IMR-90 (cell line): ENCODE measurements at regions not wholly inside any gene's neighbourhood (a gene's known extent, or its start where the extent isn't known, plus 50 kb on each side); places are given as distances from the start of the nearest gene placed in this dataset.

Experiments
- ATAC-seq: fragments of 200-7000 bp; cut with Tn5 transposase; 2 replicates; pipeline ENCODE4 v1.9.1; 2020; ENCODE audit warnings: low read depth, mild to moderate bottlenecking, moderate library complexity
- BruUV-seq: library from RNA; stranded (reverse); fragments of 400-500 nt; replicated peaks from 2 replicates; lab custom pipeline; 2021; lab: Mats Ljungman, UMichigan
- CTCF ChIA-PET: fragments of 300-600 bp; formaldehyde crosslinking; extraction: SDS; loops from one replicate; lab custom pipeline; 2021; ENCODE audit warnings: antibody characterized with exemption; lab: Yijun Ruan, JAX
- POLR2A ChIA-PET: fragments of 300-600 bp; sonication (Branson Sonifier 250); formaldehyde crosslinking; loops from one replicate; lab custom pipeline; 2022; ENCODE audit warnings: antibody characterized with exemption; ENCODE audit not compliant: unreplicated experiment; lab: Charles Lee
- DNase-seq: peaks from one replicate; pipeline ENCODE4 v3.0.0; 2013
- H2AFZ ChIP-seq: replicated peaks from 2 replicates; pipeline ENCODE3; 2013; ENCODE audit warnings: low read length, mild to moderate bottlenecking; ENCODE audit not compliant: poor library complexity
- H2AK5ac ChIP-seq: 2 replicates; pipeline ENCODE4 v1.6.1; 2013; ENCODE audit warnings: low read depth, low read length, inconsistent platforms
- H2AK9ac ChIP-seq: replicated peaks from 2 replicates; pipeline ENCODE3; 2013; ENCODE audit warnings: mild to moderate bottlenecking, low read depth, low read length, moderate library complexity; ENCODE audit not compliant: poor library complexity
- H2BK120ac ChIP-seq: 2 replicates; pipeline ENCODE4 v1.6.1; 2013; ENCODE audit warnings: low read depth, low read length, inconsistent platforms
- H2BK15ac ChIP-seq: 3 replicates; pipeline ENCODE4 v1.6.1; 2013; ENCODE audit warnings: low read depth, low read length, inconsistent platforms
- H2BK20ac ChIP-seq: 2 replicates; pipeline ENCODE4 v1.6.1; 2013; ENCODE audit warnings: low read depth, mild to moderate bottlenecking, inconsistent platforms, low read length, moderate library complexity
- H2BK5ac ChIP-seq: 2 replicates; pipeline ENCODE4 v1.6.1; 2013; ENCODE audit warnings: mild to moderate bottlenecking, low read depth, low read length, inconsistent platforms; ENCODE audit not compliant: poor library complexity, severe bottlenecking
- H3K14ac ChIP-seq: replicated peaks from 2 replicates; pipeline ENCODE4 v1.6.1; 2013; ENCODE audit warnings: low read depth, low read length, inconsistent platforms
- H3K18ac ChIP-seq: 2 replicates; pipeline ENCODE4 v1.6.1; 2013; ENCODE audit warnings: low read depth, low read length, control low read depth
- H3K23ac ChIP-seq: 2 replicates; pipeline ENCODE4 v1.6.1; 2013; ENCODE audit warnings: low read depth, low read length, inconsistent platforms
- H3K27ac ChIP-seq: 2 replicates; pipeline ENCODE4 v1.5.1; 2013; ENCODE audit warnings: mild to moderate bottlenecking, control low read depth, low read length; ENCODE audit not compliant: insufficient read depth
- H3K27me3 ChIP-seq: 2 replicates; pipeline ENCODE4 v1.6.1; 2013; ENCODE audit warnings: low read length; ENCODE audit not compliant: control insufficient read depth, insufficient read depth
- H3K36me3 ChIP-seq: 2 replicates; pipeline ENCODE4 v1.6.1; 2013; ENCODE audit warnings: low read length, mixed read lengths; ENCODE audit not compliant: control insufficient read depth, insufficient read depth
- H3K4ac ChIP-seq: 2 replicates; pipeline ENCODE4 v1.6.1; 2013; ENCODE audit warnings: low read depth, low read length, inconsistent platforms
- H3K4me1 ChIP-seq: 2 replicates; pipeline ENCODE4 v1.6.1; 2013; ENCODE audit warnings: low read length, mixed read lengths; ENCODE audit not compliant: control insufficient read depth, insufficient read depth
- H3K4me2 ChIP-seq: 2 replicates; pipeline ENCODE4 v1.6.1; 2013; ENCODE audit warnings: low read depth, mild to moderate bottlenecking, control low read depth, low read length, moderate library complexity
- H3K4me3 ChIP-seq: 2 replicates; pipeline ENCODE4 v1.5.1; 2013; ENCODE audit warnings: low read depth, mild to moderate bottlenecking, control low read depth, low read length, moderate library complexity; ENCODE audit not compliant: insufficient read depth
- H3K56ac ChIP-seq: 2 replicates; pipeline ENCODE4 v1.6.1; 2013; ENCODE audit warnings: low read length, inconsistent platforms; ENCODE audit not compliant: insufficient read depth; ENCODE audit errors: extremely low read depth
- H3K79me1 ChIP-seq, 2 experiments: 2 replicates each; pipeline ENCODE4 v1.6.1; 2013; ENCODE audit warnings: low read length in 2 of 2, inconsistent platforms in 1 of 2, low read depth in 1 of 2
- H3K9ac ChIP-seq: 2 replicates; pipeline ENCODE4 v1.6.1; 2013; ENCODE audit warnings: low read depth, low read length, control low read depth
- H3K9me1 ChIP-seq: 2 replicates; pipeline ENCODE4 v1.6.1; 2013; ENCODE audit warnings: low read length, inconsistent platforms; ENCODE audit not compliant: insufficient read depth
- H3K9me3 ChIP-seq: 2 replicates; pipeline ENCODE4 v1.6.1; 2013; ENCODE audit warnings: low read length; ENCODE audit not compliant: control insufficient read depth, insufficient read depth
- H4K20me1 ChIP-seq: 2 replicates; pipeline ENCODE4 v1.6.1; 2013; ENCODE audit warnings: low read length, inconsistent platforms; ENCODE audit not compliant: insufficient read depth
- H4K5ac ChIP-seq: 2 replicates; pipeline ENCODE4 v1.6.1; 2013; ENCODE audit warnings: mild to moderate bottlenecking, low read depth, low read length, control low read depth
- H4K8ac ChIP-seq, 2 experiments: 2 replicates each; pipeline ENCODE4 v1.6.1; 2013; ENCODE audit warnings: low read depth in 2 of 2, low read length in 2 of 2, control low read depth in 1 of 2, inconsistent platforms in 1 of 2
- H4K91ac ChIP-seq: 2 replicates; pipeline ENCODE4 v1.6.1; 2013; ENCODE audit warnings: low read depth, low read length, inconsistent platforms; ENCODE audit not compliant: insufficient read depth
- MAFK ChIP-seq: IDR thresholded peaks from 2 replicates; pipeline ENCODE4 v1.6.1; 2012; ENCODE audit warnings: low read depth, low read length, improper control_type of control experiment
- MAZ ChIP-seq: IDR thresholded peaks from 2 replicates; pipeline ENCODE4 v1.6.1; 2012; ENCODE audit warnings: low read depth, mild to moderate bottlenecking, low read length, improper control_type of control experiment, moderate library complexity, borderline replicate concordance
- RAD21 ChIP-seq: IDR thresholded peaks from 2 replicates; pipeline ENCODE4 v1.6.1; 2012; ENCODE audit warnings: low read length, improper control_type of control experiment
- USF2 ChIP-seq: fragments of 150-350 bp; IDR thresholded peaks from 2 replicates; pipeline ENCODE4 v1.6.1; 2017; ENCODE audit warnings: mild to moderate bottlenecking, antibody characterized with exemption, low read length, low read depth
- dilution Hi-C: fragments of 300-500 bp; cut with HindIII; formaldehyde crosslinking; loops from one replicate; pipeline ENCODE4 v1.14.3; 2018; ENCODE audit warnings: low sequenced_read_pairs; ENCODE audit not compliant: unreplicated experiment
- in situ Hi-C: fragments of 300-500 bp; cut with MboI; formaldehyde crosslinking; loops from 3 replicates; pipeline ENCODE4 v1.14.3; 2019; ENCODE audit warnings: low sequenced_read_pairs, inconsistent platforms, mixed read lengths
- intact Hi-C: fragments of 100-400 bp; cut with micrococcal nuclease; formaldehyde crosslinking; loops from 2 replicates; pipeline ENCODE4 v1.10.0; 2022

GRCh38 chr2:56465491-56465890 is 281.7 kb downstream of the CCDC85A start:
- Histone ChIP-seq H3K23ac (no peak overlapping the region), H3K18ac (no peak overlapping the region), H3K27me3 (no peaks in the 10 kb centered on the region), H3K9me3 (peaks cover 10% of the 10 kb centered on the region), H3K4me1 (no peaks in the 10 kb centered on the region), H4K20me1 (no peaks in the 10 kb centered on the region), H2BK15ac (no peak overlapping the region), H3K4me2 (no peak overlapping the region), H3K36me3 (no peaks in the 10 kb centered on the region), H3K9me1 (no peaks in the 10 kb centered on the region), H2AFZ (no peak overlapping the region), H2BK20ac (no peak overlapping the region), H3K14ac (no peak overlapping the region), H4K5ac (no peak overlapping the region), H3K27ac (no peak overlapping the region), H2BK5ac (no peak overlapping the region), H3K9ac (no peak overlapping the region), H2BK120ac (no peak overlapping the region), H2AK5ac (no peak overlapping the region), H4K91ac (no peak overlapping the region), H4K8ac (no peak overlapping the region), H2AK9ac (no peak overlapping the region), H3K4ac (no peak overlapping the region), H3K79me1 (no peaks in the 10 kb centered on the region), H3K56ac (no peak overlapping the region), H3K4me3 (no peak overlapping the region)
- no peak for TF ChIP-seq MAFK
- no peak for TF ChIP-seq USF2
- TF ChIP-seq MAZ = no peak
- TF ChIP-seq RAD21 = no peak
- ChIA-PET POLR2A (no interaction called here), CTCF (no interaction called here)
- dilution Hi-C loops = no loop called here
- in situ Hi-C loops = no loop called here
- DNase-seq (no peak), ATAC-seq (no peak)
- BruUV-seq = no TSS peak
- intact Hi-C loops = no loop called here
